K562 (cell line): ENCODE measurements at regions not wholly inside any gene's neighbourhood (a gene's known extent, or its start where the extent isn't known, plus 50 kb on each side); places are given as distances from the start of the nearest gene placed in this dataset.

Experiments used
- ATAC-seq: fragments of 200-7000 bp; cut with Tn5 transposase; 3 replicates; pipeline ENCODE4 v1.9.1; 2020; ENCODE audit warnings: moderate library complexity
- BruUV-seq: library from RNA; stranded (reverse); fragments of 400-500 nt; replicated peaks from 2 replicates; lab custom pipeline; 2021; lab: Mats Ljungman, UMichigan
- CTCF ChIA-PET: fragments of 300-600 bp; formaldehyde crosslinking; extraction: SDS; loops from one replicate; lab custom pipeline; 2021; ENCODE audit warnings: low intra/inter-chr PET ratio; lab: Yijun Ruan, JAX
- POLR2A ChIA-PET: fragments of 300-600, 350-650 bp; sonication (Branson Sonifier 250); formaldehyde crosslinking; extraction: SDS; loops from one replicate; lab custom pipeline; 2021; ENCODE audit warnings: antibody characterized with exemption, inconsistent platforms; lab: Yijun Ruan, JAX
- DNase-seq, 4 experiments: peaks; one replicate each; pipeline versions ENCODE4 v3.0.0 to v3.0.0-alpha.2; 2011 to 2018; ENCODE audit warnings: low spot score in 3 of 4, mixed read lengths in 3 of 4; ENCODE audit errors: extremely low read depth in 1 of 4
- FAIRE-seq: peaks from 2 replicates; lab custom pipeline; 2011; peaks lifted over from hg19 to GRCh38; lab: Jason Lieb, UNC
- H2AFZ ChIP-seq: 2 replicates; pipeline ENCODE4 v1.6.0; 2011; ENCODE audit warnings: low read depth, low read length, control low read depth, inconsistent platforms
- H3K27ac ChIP-seq: fragments of 200-600 bp; 3 replicates; pipeline ENCODE4 v1.8.0; 2011; ENCODE audit warnings: low read depth, mild to moderate bottlenecking, control low read depth, inconsistent platforms, low read length, moderate library complexity, mixed read lengths; ENCODE audit errors: extremely low read depth
- H3K27me3 ChIP-seq, 2 experiments: fragments of 300-600 bp in 1 of 2; 2 replicates in 1 of 2; 3 replicates in 1 of 2; pipeline versions ENCODE4 v1.6.0 to v1.8.0; 2011; ENCODE audit warnings: inconsistent platforms in 2 of 2, low read length in 2 of 2, mild to moderate bottlenecking in 1 of 2, mixed read lengths in 1 of 2, moderate library complexity in 1 of 2; ENCODE audit not compliant: control insufficient read depth in 2 of 2, insufficient read depth in 2 of 2
- H3K36me3 ChIP-seq: fragments of 300-600 bp; 3 replicates; pipeline ENCODE4 v1.8.0; 2011; ENCODE audit warnings: mild to moderate bottlenecking, low read length, inconsistent platforms; ENCODE audit not compliant: control insufficient read depth, insufficient read depth
- H3K4me1 ChIP-seq, 2 experiments: fragments of 200-600 bp in 1 of 2; replicated peaks in 1 of 2; 2 replicates in 1 of 2; 3 replicates in 1 of 2; pipeline versions ENCODE4 v1.5.1 to v1.8.0; 2011; ENCODE audit warnings: inconsistent platforms in 2 of 2, low read length in 2 of 2, mild to moderate bottlenecking in 1 of 2, mixed read lengths in 1 of 2, moderate library complexity in 1 of 2; ENCODE audit not compliant: control insufficient read depth in 2 of 2, insufficient read depth in 2 of 2
- H3K4me2 ChIP-seq: 2 replicates; pipeline ENCODE4 v1.6.1; 2011; ENCODE audit warnings: low read length, control low read depth, inconsistent platforms, mixed read lengths; ENCODE audit not compliant: insufficient read depth
- H3K4me3 ChIP-seq: fragments of 200-600 bp; sonication (generic), shearing (Covaris generic); 2 replicates; pipeline ENCODE4 v1.5.1; 2016; ENCODE audit warnings: control low read depth, inconsistent platforms
- H3K79me2 ChIP-seq: fragments of 200-600 bp; 3 replicates; pipeline ENCODE4 v1.8.0; 2011; ENCODE audit warnings: low read length, inconsistent platforms; ENCODE audit not compliant: control insufficient read depth, insufficient read depth
- H3K9ac ChIP-seq, 2 experiments: 2 replicates each; pipeline versions ENCODE4 v1.6.0 to v1.6.1; 2011; ENCODE audit warnings: low read depth in 2 of 2, low read length in 2 of 2, control low read depth in 1 of 2, inconsistent platforms in 1 of 2, mild to moderate bottlenecking in 1 of 2, mixed read lengths in 1 of 2; ENCODE audit not compliant: insufficient read depth in 1 of 2
- H3K9me1 ChIP-seq: one replicate; pipeline ENCODE4 v1.6.0; 2011; ENCODE audit warnings: inconsistent platforms, mild to moderate bottlenecking, low read length, moderate library complexity; ENCODE audit not compliant: control insufficient read depth, insufficient read depth
- H3K9me3 ChIP-seq: replicated peaks from 2 replicates; pipeline ENCODE4 v1.5.1; 2011; ENCODE audit warnings: low read depth, low read length, inconsistent platforms; ENCODE audit not compliant: control insufficient read depth, insufficient read depth
- H4K20me1 ChIP-seq: replicated peaks from 2 replicates; pipeline ENCODE4 v1.6.1; 2011; ENCODE audit warnings: low read length, inconsistent platforms, mixed read lengths; ENCODE audit not compliant: control insufficient read depth, insufficient read depth
- ARID3B ChIP-seq: fragments of 250-450 bp; sonication (Bioruptor Pico); IDR thresholded peaks from 2 replicates; pipeline ENCODE4 v1.4.0; 2020; ENCODE audit warnings: borderline replicate concordance
- CEBPB ChIP-seq: fragments of 450-650 bp; IDR thresholded peaks from 2 replicates; pipeline ENCODE4 v1.6.1; 2016; ENCODE audit warnings: missing genetic modification characterization, missing compliant biosample characterization
- COPS2 ChIP-seq: fragments of 450-650 bp; conservative IDR thresholded peaks from 2 replicates; pipeline ENCODE4 v1.6.1; 2016; ENCODE audit warnings: mild to moderate bottlenecking, moderate library complexity
- ESRRA ChIP-seq: fragments of 450-650 bp; IDR thresholded peaks from 2 replicates; pipeline ENCODE4 v1.6.1; 2014; ENCODE audit warnings: low read depth, mild to moderate bottlenecking, moderate library complexity, borderline replicate concordance
- ETS1 ChIP-seq: conservative IDR thresholded peaks from 2 replicates; pipeline ENCODE4 v1.6.1; 2011; ENCODE audit warnings: low read depth, mild to moderate bottlenecking, low read length; ENCODE audit not compliant: control insufficient read depth
- GATA2 ChIP-seq: sonication (generic); formaldehyde crosslinking; IDR thresholded peaks from 2 replicates; pipeline ENCODE4 v1.4.0; 2020; ENCODE audit warnings: mild to moderate bottlenecking, missing genetic modification reagents
- KDM4B ChIP-seq, 2 experiments: fragments of 450-650 bp in 1 of 2; sonication (generic) in 1 of 2; IDR thresholded peaks; 2 replicates each; pipeline ENCODE4 v1.6.1; 2016 to 2017; ENCODE audit warnings: borderline replicate concordance in 2 of 2, antibody characterized with exemption in 1 of 2, low read depth in 1 of 2, mild to moderate bottlenecking in 1 of 2
- MECOM ChIP-seq: fragments of 250-450 bp; sonication (Bioruptor Pico); IDR thresholded peaks from 2 replicates; pipeline ENCODE4 v1.8.0; 2022; ENCODE audit warnings: inconsistent platforms
- PHB ChIP-seq: fragments of 250-450 bp; sonication (Bioruptor Pico); IDR thresholded peaks from 2 replicates; pipeline ENCODE4 v1.5.0; 2021
- PRPF4 ChIP-seq: fragments of 200-400 bp; formaldehyde crosslinking; IDR thresholded peaks from one replicate; pipeline ENCODE4 v1.6.1; 2017; ENCODE audit warnings: low read length, low read depth, mild to moderate bottlenecking; ENCODE audit not compliant: insufficient read depth, poor library complexity, severe bottlenecking
- SRSF7 ChIP-seq: fragments of 200-400 bp; formaldehyde crosslinking; optimal IDR thresholded peaks from 2 replicates; pipeline ENCODE3; 2017; ENCODE audit warnings: mild to moderate bottlenecking, low read depth, low read length
- STAT5B ChIP-seq: fragments of 250-450 bp; sonication (Bioruptor Pico); IDR thresholded peaks from 2 replicates; pipeline ENCODE4 v1.8.0; 2021; ENCODE audit warnings: mild to moderate bottlenecking, inconsistent platforms
- ZFX ChIP-seq: sonication (generic); formaldehyde crosslinking; IDR thresholded peaks from 2 replicates; pipeline ENCODE4 v1.8.0; 2022; ENCODE audit warnings: mild to moderate bottlenecking, missing genetic modification reagents, moderate library complexity
- ZNF263 ChIP-seq: sonication (generic); formaldehyde crosslinking; IDR thresholded peaks from 2 replicates; pipeline ENCODE4 v1.8.0; 2022; ENCODE audit warnings: mild to moderate bottlenecking, missing genetic modification reagents, borderline replicate concordance
- ZNF282 ChIP-seq: sonication (generic); formaldehyde crosslinking; IDR thresholded peaks from 2 replicates; pipeline ENCODE4 v1.8.1; 2023; ENCODE audit warnings: missing genetic modification reagents
- ZNF3 ChIP-seq: fragments of 250-450 bp; sonication (Bioruptor Pico); IDR thresholded peaks from 2 replicates; pipeline ENCODE4 v1.5.0; 2021; ENCODE audit warnings: mild to moderate bottlenecking, moderate library complexity
- ZNF561 ChIP-seq: fragments of 450-650 bp; formaldehyde crosslinking; conservative IDR thresholded peaks from 2 replicates; pipeline ENCODE4 v1.4.0; 2020; ENCODE audit warnings: mild to moderate bottlenecking, moderate library complexity
- WGBS: fragments of 100-300 bp; shearing (Covaris generic); methylation state at CpG from one replicate; pipeline ENCODE4 v1.1.6; 2016; ENCODE audit warnings: low coverage, mixed read lengths; ENCODE audit not compliant: insufficient coverage; ENCODE audit errors: missing lambda C conversion rate; 5-methylcytosine and 5-hydroxymethylcytosine counted together
- in situ Hi-C: fragments of 300-500 bp; cut with MboI; formaldehyde crosslinking; loops from 4 replicates; pipeline ENCODE4 v1.15.0; 2018; ENCODE audit warnings: inconsistent platforms, mixed read lengths
- intact Hi-C: fragments of 100-400 bp; cut with micrococcal nuclease; formaldehyde crosslinking; loops from 2 replicates; pipeline ENCODE4 v1.14.2; 2022
- TF ChIP-seq, protein P1 (sequence below): fragments of 250-450 bp; sonication (Bioruptor Pico); IDR thresholded peaks from 2 replicates; pipeline ENCODE4 v1.5.0; 2021
- TF ChIP-seq, protein P2 (sequence below): fragments of 450-650 bp; IDR thresholded peaks from 2 replicates; pipeline ENCODE4 v1.6.1; 2016; ENCODE audit warnings: borderline replicate concordance

DNA sequence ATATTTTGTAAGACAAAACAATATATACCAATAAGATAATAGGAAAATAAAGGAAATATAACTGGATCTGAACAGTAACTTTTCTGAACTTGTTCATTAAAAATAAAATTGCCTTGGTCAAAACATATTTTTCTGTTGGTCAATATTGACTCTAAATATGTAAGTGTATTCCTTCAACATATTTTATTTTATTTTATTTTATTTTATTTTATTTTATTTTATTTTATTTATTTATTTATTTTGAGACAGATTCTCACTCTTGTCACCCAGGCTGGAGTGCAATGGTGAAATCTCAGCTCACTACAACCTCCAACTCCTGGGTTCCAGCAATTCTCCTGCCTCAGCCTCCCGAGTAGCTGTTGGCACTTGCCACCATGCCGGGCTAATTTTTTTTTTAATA lies 571.0 kb downstream of the NR2F1-AS1 start:
- no peak for DNase-seq
- no peak overlapping the region for H3K4me2 ChIP-seq
- no peaks in the 10 kb centered on the region for H3K9me3 ChIP-seq
- in situ Hi-C loops (no loop called here), intact Hi-C loops (no loop called here)
- no peak for ATAC-seq
- TF ChIP-seq ETS1 (no peak), SRSF7 (no peak), MECOM (CRISPR knock-in tag) (no peak), STAT5B (CRISPR knock-in tag) (no peak), CEBPB (tag) (no peak), KDM4B (IDR thresholded peaks at IDR 0.05; ENCODE audit: borderline replicate concordance in 2 of 2, low read depth in 1 of 2) (no peak), COPS2 (no peak), GATA2 (CRISPR knock-in tag) (no peak), ZNF561 (CRISPR knock-in tag) (no peak), PHB (CRISPR knock-in tag) (no peak), ZNF263 (CRISPR knock-in tag) (no peak), ZNF282 (CRISPR knock-in tag) (no peak), ESRRA (no peak), PRPF4 (no peak), ZFX (CRISPR knock-in tag) (no peak), ZNF3 (CRISPR knock-in tag) (no peak), ARID3B (CRISPR knock-in tag) (no peak)
- TF ChIP-seq, protein P1, sequence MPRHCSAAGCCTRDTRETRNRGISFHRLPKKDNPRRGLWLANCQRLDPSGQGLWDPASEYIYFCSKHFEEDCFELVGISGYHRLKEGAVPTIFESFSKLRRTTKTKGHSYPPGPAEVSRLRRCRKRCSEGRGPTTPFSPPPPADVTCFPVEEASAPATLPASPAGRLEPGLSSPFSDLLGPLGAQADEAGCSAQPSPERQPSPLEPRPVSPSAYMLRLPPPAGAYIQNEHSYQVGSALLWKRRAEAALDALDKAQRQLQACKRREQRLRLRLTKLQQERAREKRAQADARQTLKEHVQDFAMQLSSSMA: no peak
- TF ChIP-seq, protein P2, sequence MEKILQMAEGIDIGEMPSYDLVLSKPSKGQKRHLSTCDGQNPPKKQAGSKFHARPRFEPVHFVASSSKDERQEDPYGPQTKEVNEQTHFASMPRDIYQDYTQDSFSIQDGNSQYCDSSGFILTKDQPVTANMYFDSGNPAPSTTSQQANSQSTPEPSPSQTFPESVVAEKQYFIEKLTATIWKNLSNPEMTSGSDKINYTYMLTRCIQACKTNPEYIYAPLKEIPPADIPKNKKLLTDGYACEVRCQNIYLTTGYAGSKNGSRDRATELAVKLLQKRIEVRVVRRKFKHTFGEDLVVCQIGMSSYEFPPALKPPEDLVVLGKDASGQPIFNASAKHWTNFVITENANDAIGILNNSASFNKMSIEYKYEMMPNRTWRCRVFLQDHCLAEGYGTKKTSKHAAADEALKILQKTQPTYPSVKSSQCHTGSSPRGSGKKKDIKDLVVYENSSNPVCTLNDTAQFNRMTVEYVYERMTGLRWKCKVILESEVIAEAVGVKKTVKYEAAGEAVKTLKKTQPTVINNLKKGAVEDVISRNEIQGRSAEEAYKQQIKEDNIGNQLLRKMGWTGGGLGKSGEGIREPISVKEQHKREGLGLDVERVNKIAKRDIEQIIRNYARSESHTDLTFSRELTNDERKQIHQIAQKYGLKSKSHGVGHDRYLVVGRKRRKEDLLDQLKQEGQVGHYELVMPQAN: no peak
- ChIA-PET POLR2A (no interaction called here), CTCF (no interaction called here)
- no peaks in the 10 kb centered on the region for H3K79me2 ChIP-seq
- H3K27me3 ChIP-seq: no peaks in the 10 kb centered on the region
- no peak overlapping the region for H3K27ac ChIP-seq
- H3K4me3 ChIP-seq: no peak overlapping the region
- no peaks in the 10 kb centered on the region for H3K9me1 ChIP-seq
- no peak for FAIRE-seq
- WGBS: 0% methylated on average over 2 of the region's 2 CpGs
- H3K4me1 ChIP-seq: no peaks in the 10 kb centered on the region
- no peak overlapping the region for H3K9ac ChIP-seq
- no peaks in the 10 kb centered on the region for H3K36me3 ChIP-seq
- no TSS peak for BruUV-seq
- no peak overlapping the region for H2AFZ ChIP-seq
- no peaks in the 10 kb centered on the region for H4K20me1 ChIP-seq
